ENCODE measurements at regions not wholly inside any gene's neighbourhood (a gene's known extent, or its start where the extent isn't known, plus 50 kb on each side); places are given as distances from the start of the nearest gene placed in this dataset.

DNA sequence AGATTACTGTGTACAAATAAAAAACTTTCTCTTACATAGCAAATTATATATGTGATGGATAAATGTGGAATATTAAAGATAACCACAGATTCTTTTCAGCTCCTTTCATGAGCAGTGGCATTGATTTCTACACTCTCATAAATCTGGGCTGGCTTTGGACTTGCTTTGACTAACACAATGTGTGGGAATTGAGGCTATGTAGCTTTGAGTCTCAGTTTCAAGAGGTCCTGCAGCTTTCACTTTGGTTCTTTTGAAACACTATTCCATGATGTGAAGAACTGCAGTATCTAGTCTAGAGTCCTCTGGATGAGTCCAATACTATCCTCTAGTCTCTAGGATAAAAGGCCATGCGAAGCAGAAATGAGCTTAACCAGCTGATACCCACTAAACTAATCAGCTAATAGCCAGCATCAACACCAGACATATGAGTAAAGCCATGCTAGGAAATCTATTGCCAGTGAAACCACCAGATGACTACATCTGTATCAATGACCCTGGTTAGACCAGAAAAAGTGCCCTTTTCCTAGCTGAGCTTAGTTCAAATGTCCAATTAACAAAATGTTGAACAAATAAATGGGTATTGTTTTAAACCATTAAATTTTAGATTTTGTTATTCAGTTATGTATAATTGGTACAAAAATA lies 274.9 kb upstream of the ZPLD1 start:
- Histone ChIP-seq H3K9me2 (replicated peaks; ENCODE audit: low read depth, low read length) (no peaks in the 10 kb centered on the region), H3F3A (ENCODE audit: low read depth) (no peaks in the 10 kb centered on the region), H3K4me2 (ENCODE audit: low read depth, low read length, poor library complexity, severe bottlenecking) (no peak overlapping the region), H3K36me3 (ENCODE audit: insufficient read depth, low read length) (no peaks in the 10 kb centered on the region), H3K4me1 (ENCODE audit: insufficient read depth, low read length, poor library complexity, severe bottlenecking) (peaks cover 21% of the 10 kb centered on the region), H3K27me3 (ENCODE audit: insufficient read depth, low read length, poor library complexity, severe bottlenecking) (no peaks in the 10 kb centered on the region), H4K20me1 (ENCODE audit: insufficient read depth, low read length, poor library complexity, severe bottlenecking) (no peaks in the 10 kb centered on the region), H3K4me3 (ENCODE audit: low read length, poor library complexity, severe bottlenecking) (no peak overlapping the region), H2AFZ (ENCODE audit: low read length) (peak overlapping the region; percentile 30; the same call in 1 of the 2 replicates), H3K9me3 (ENCODE audit: insufficient read depth, low read depth, low read length) (no peaks in the 10 kb centered on the region), H3K9ac (ENCODE audit: low read depth, low read length, poor library complexity, severe bottlenecking) (no peak overlapping the region), H3K79me2 (ENCODE audit: insufficient read depth, low read length) (no peaks in the 10 kb centered on the region)
- TF ChIP-seq, protein P1, sequence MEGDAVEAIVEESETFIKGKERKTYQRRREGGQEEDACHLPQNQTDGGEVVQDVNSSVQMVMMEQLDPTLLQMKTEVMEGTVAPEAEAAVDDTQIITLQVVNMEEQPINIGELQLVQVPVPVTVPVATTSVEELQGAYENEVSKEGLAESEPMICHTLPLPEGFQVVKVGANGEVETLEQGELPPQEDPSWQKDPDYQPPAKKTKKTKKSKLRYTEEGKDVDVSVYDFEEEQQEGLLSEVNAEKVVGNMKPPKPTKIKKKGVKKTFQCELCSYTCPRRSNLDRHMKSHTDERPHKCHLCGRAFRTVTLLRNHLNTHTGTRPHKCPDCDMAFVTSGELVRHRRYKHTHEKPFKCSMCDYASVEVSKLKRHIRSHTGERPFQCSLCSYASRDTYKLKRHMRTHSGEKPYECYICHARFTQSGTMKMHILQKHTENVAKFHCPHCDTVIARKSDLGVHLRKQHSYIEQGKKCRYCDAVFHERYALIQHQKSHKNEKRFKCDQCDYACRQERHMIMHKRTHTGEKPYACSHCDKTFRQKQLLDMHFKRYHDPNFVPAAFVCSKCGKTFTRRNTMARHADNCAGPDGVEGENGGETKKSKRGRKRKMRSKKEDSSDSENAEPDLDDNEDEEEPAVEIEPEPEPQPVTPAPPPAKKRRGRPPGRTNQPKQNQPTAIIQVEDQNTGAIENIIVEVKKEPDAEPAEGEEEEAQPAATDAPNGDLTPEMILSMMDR (conservative IDR thresholded peaks at IDR 0.05; ENCODE audit: low read length): no peak
- TF ChIP-seq EZH2phosphoT487 (IDR thresholded peaks at IDR 0.05; ENCODE audit: borderline replicate concordance): no peak

DNA sequence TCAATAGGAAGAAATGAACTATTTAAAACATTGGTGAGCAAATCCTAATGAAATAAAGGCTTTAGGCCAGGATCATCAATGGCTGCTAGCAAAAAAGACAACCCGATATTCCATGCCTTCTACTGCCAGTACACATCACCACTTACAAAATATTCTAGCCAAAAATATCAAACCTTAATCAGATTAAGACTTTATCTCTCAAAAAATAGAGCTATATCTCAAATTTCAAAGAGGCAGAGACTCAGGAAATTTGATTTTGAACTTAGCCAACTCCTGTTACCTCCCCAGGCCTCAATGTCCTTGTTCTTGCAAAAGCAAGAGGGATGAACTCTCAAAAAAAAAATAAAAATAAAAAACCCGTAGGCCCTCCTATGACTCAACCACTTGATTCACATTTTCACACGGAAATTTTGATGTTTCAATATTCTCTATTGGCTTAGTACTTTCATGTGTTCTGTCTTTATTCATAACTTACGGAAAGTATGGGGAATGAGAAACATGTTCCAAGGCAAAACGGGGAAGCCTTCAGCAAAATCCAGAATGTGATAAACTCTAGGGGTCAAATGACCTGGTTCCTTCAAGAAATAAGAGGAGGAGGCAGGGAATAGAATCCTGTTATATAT lies 273.3 kb upstream of the ZPLD1 start:
- Histone ChIP-seq H3K4me3 (ENCODE audit: low read length, poor library complexity, severe bottlenecking) (no peak overlapping the region), H2AFZ (ENCODE audit: low read length) (no peak overlapping the region), H3K79me2 (ENCODE audit: insufficient read depth, low read length) (no peaks in the 10 kb centered on the region), H3K9ac (ENCODE audit: low read depth, low read length, poor library complexity, severe bottlenecking) (no peak overlapping the region), H3K9me3 (ENCODE audit: insufficient read depth, low read depth, low read length) (no peaks in the 10 kb centered on the region), H4K20me1 (ENCODE audit: insufficient read depth, low read length, poor library complexity, severe bottlenecking) (no peaks in the 10 kb centered on the region), H3K36me3 (ENCODE audit: insufficient read depth, low read length) (no peaks in the 10 kb centered on the region), H3K27me3 (ENCODE audit: insufficient read depth, low read length, poor library complexity, severe bottlenecking) (no peaks in the 10 kb centered on the region), H3K4me1 (ENCODE audit: insufficient read depth, low read length, poor library complexity, severe bottlenecking) (peaks cover 21% of the 10 kb centered on the region), H3K4me2 (ENCODE audit: low read depth, low read length, poor library complexity, severe bottlenecking) (no peak overlapping the region), H3F3A (ENCODE audit: low read depth) (no peaks in the 10 kb centered on the region), H3K9me2 (replicated peaks; ENCODE audit: low read depth, low read length) (no peaks in the 10 kb centered on the region)
- TF ChIP-seq EZH2phosphoT487 (IDR thresholded peaks at IDR 0.05; ENCODE audit: borderline replicate concordance): no peak
- TF ChIP-seq, protein P1 (conservative IDR thresholded peaks at IDR 0.05; ENCODE audit: low read length): no peak

DNA sequence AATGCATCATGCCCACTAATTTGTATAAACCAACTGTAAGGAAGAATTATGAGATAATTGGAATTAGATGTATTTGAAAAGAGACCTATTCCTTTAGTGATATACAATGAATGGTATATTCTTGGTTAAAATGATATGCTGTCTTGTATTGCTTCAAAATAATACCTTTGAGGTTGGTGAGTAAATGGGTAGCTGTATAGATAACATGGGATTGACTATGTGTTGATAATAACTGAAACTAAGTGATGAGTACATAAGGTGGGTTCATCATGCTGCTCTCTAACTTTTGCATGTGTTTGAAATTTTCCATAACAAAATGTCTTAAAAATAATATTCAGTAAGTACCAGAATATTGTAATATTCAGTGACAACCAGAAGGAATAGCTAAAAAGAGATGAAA lies 272.6 kb upstream of the ZPLD1 start:
- H3K9me3 ChIP-seq (ENCODE audit: insufficient read depth, low read depth, low read length): no peaks in the 10 kb centered on the region

More for the DNA sequence above, 272.6 kb upstream of the ZPLD1 start:
- no peak overlapping the region for H3K4me3 ChIP-seq (ENCODE audit: low read length, poor library complexity, severe bottlenecking)
- no peaks in the 10 kb centered on the region for H3K79me2 ChIP-seq (ENCODE audit: insufficient read depth, low read length)
- no peaks in the 10 kb centered on the region for H3F3A ChIP-seq (ENCODE audit: low read depth)
- no peaks in the 10 kb centered on the region for H4K20me1 ChIP-seq (ENCODE audit: insufficient read depth, low read length, poor library complexity, severe bottlenecking)
- H3K9ac ChIP-seq (ENCODE audit: low read depth, low read length, poor library complexity, severe bottlenecking): peak overlapping the region; percentile 0
- H3K36me3 ChIP-seq (ENCODE audit: insufficient read depth, low read length): no peaks in the 10 kb centered on the region
- H2AFZ ChIP-seq (ENCODE audit: low read length): peak overlapping the region; percentile 40; the same call in 1 of the 2 replicates
- H3K4me1 ChIP-seq (ENCODE audit: insufficient read depth, low read length, poor library complexity, severe bottlenecking): peaks cover 21% of the 10 kb centered on the region
- TF ChIP-seq, protein P1 (conservative IDR thresholded peaks at IDR 0.05; ENCODE audit: low read length): no peak
- TF ChIP-seq EZH2phosphoT487 (IDR thresholded peaks at IDR 0.05; ENCODE audit: borderline replicate concordance): no peak
- H3K9me2 ChIP-seq (replicated peaks; ENCODE audit: low read depth, low read length): no peaks in the 10 kb centered on the region
- no peaks in the 10 kb centered on the region for H3K27me3 ChIP-seq (ENCODE audit: insufficient read depth, low read length, poor library complexity, severe bottlenecking)
- H3K4me2 ChIP-seq (ENCODE audit: low read depth, low read length, poor library complexity, severe bottlenecking): peak overlapping the region; percentile 25

Data from Loucy (cell line).